Activated CD4-positive, alpha-beta T cell treated with anti-CD3 and anti-CD28 coated beads for 36 hours (primary cell): ENCODE measurements at regions not wholly inside any gene's neighbourhood (a gene's known extent, or its start where the extent isn't known, plus 50 kb on each side); places are given as distances from the start of the nearest gene placed in this dataset.

ENCODE experiments used
- ATAC-seq: fragments of 200-7000 bp; cut with Tn5 transposase; one replicate; pipeline ENCODE4 v1.10.0; 2021; ENCODE audit warnings: mild to moderate bottlenecking, moderate library complexity
- CTCF ChIA-PET: fragments of 350-600 bp; sonication (Branson Sonifier 250); formaldehyde crosslinking; loops from one replicate; lab custom pipeline; 2021; ENCODE audit warnings: antibody characterized with exemption; lab: Charles Lee
- POLR2A ChIA-PET: fragments of 350-600 bp; sonication (Branson Sonifier 250); formaldehyde crosslinking; loops from one replicate; lab custom pipeline; 2021; ENCODE audit warnings: antibody characterized with exemption, inconsistent platforms; lab: Charles Lee
- DNase-seq: peaks from one replicate; pipeline ENCODE4 v3.0.0-alpha.2; 2020
- H3K27ac Mint-ChIP-seq: one replicate; pipeline ENCODE4 v1.8.0; 2021; ENCODE audit warnings: mixed read lengths
- H3K27me3 Mint-ChIP-seq: one replicate; pipeline ENCODE4 v1.8.0; 2021; ENCODE audit warnings: mixed read lengths
- H3K36me3 Mint-ChIP-seq: one replicate; pipeline ENCODE4 v1.8.0; 2021; ENCODE audit warnings: low read depth, mixed read lengths
- H3K4me1 Mint-ChIP-seq: one replicate; pipeline ENCODE4 v1.8.0; 2021; ENCODE audit warnings: mixed read lengths
- H3K4me3 Mint-ChIP-seq: one replicate; pipeline ENCODE4 v1.8.0; 2021; ENCODE audit warnings: mild to moderate bottlenecking, moderate library complexity, mixed read lengths
- H3K9me3 Mint-ChIP-seq: one replicate; pipeline ENCODE4 v1.8.0; 2021; ENCODE audit warnings: low read depth, mixed read lengths
- intact Hi-C, 2 experiments: fragments of 100-400 bp; cut with DNase I in 1 of 2; cut with micrococcal nuclease in 1 of 2; formaldehyde crosslinking; loops; one replicate each; pipeline versions ENCODE4 v1.14.2 to v1.15.1; 2022 to 2024; cut with DNase I, micrococcal nuclease

DNA sequence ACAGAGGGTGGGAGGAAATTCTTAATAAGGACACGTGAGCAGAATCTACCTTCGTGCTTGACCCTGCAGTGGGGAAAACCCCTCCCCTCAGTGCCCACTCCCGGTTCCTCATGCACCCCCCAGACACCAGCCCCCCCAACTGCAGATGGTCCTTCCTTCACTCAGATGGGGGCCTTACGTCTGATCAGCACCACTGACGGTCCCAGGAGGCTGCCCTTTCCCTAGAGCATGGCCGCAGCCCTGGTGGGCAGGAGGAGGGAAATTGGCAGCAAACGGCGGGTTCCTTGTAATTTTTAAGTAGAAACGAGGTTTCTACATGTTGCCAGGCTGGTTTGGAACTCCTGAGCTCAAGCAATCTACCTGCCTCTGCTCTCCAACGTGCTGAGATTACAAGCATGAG lies 477.7 kb downstream of the TBC1D22A start:
- CTCF ChIA-PET: interaction anchor here (0.7 kb wide), 1 partner anchor 98 kb away, joined by 3 read pairs; no protein-coding TSS in a partner anchor
- no peaks in the 10 kb centered on the region for H3K4me1 Mint-ChIP-seq

DNA sequence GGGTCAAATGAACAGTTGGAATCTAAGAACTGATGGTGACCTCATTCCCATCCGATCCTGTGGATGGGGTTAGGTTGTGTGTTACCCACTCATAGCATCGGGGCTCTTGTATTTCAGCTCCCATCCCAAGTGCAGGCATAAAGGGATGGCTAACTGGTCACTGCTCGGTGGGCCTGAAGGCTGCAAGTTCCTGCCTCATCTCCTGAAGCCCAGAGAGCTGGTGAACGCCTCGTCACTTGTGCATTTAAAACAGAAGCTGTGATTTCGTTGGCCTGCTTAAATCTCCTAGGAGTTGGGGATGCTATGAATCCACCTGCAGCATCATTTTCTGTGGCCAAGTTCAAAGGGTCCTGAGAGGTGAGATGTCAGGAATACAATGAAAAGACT lies 477.0 kb downstream of the TBC1D22A start:
- no peaks in the 10 kb centered on the region for H3K36me3 Mint-ChIP-seq
- no peaks in the 10 kb centered on the region for H3K9me3 Mint-ChIP-seq
- intact Hi-C loops: no loop called here
- ChIA-PET CTCF (no interaction called here), POLR2A (no interaction called here)
- no peak overlapping the region for H3K27ac Mint-ChIP-seq
- no peaks in the 10 kb centered on the region for H3K4me1 Mint-ChIP-seq
- no peak overlapping the region for H3K4me3 Mint-ChIP-seq
- ATAC-seq (no peak), DNase-seq (no peak)
- H3K27me3 Mint-ChIP-seq: peaks cover 13% of the 10 kb centered on the region

More for the DNA sequence above, 477.7 kb downstream of the TBC1D22A start:
- DNase-seq (no peak), ATAC-seq (no peak)
- no peaks in the 10 kb centered on the region for H3K36me3 Mint-ChIP-seq
- H3K27ac Mint-ChIP-seq: no peak overlapping the region
- no peaks in the 10 kb centered on the region for H3K9me3 Mint-ChIP-seq
- intact Hi-C loops: no loop called here
- H3K4me3 Mint-ChIP-seq: no peak overlapping the region
- peaks cover 18% of the 10 kb centered on the region for H3K27me3 Mint-ChIP-seq
- POLR2A ChIA-PET: no interaction called here

DNA sequence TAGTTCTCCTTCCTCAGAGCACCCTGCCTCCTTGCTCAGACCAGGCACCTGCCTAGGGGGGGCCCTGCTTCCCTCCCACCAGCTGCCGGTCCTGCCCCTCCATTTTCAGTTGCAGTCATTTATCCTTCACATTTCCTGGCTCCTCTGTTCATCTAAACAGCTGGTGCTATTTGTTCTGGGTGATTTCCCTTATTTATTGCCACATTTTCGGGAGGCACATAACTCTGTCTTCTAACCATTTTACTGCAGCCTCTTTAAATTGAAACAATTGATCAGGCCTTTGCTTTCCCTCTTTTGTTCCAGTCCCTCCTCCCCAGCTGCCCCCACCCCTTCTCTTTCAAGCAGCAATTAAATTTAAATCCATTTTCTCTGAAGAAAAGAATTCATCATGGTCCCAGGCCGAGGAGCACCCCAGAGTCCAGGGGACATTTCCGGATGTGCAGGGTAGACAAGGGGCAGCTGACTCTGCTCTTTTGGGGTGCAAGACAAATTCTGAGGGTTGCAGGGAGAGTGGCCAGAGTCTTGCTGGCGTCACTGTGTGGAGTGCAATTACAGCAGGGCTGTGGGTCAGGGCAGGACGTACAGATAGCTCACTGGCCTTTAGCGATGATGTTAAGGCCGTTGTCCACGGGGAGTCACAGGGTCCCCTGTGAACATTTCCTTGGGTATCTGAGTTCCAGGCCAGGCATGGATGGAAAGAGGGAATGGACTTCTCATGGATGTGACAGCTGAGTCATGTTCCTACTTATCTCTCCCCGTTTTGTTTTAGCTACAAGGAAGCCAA lies 476.4 kb downstream of the TBC1D22A start:
- Mint-ChIP-seq H3K27ac (no peak overlapping the region), H3K9me3 (no peaks in the 10 kb centered on the region), H3K4me3 (no peak overlapping the region), H3K36me3 (no peaks in the 10 kb centered on the region), H3K4me1 (no peaks in the 10 kb centered on the region), H3K27me3 (peaks cover 9% of the 10 kb centered on the region)
- CTCF ChIA-PET: interaction anchor here (0.7 kb wide), 1 partner anchor 550 kb away, joined by 3 read pairs; no protein-coding TSS in a partner anchor
- POLR2A ChIA-PET: no interaction called here
- DNase-seq (no peak), ATAC-seq (no peak)
- intact Hi-C loops: no loop called here

DNA sequence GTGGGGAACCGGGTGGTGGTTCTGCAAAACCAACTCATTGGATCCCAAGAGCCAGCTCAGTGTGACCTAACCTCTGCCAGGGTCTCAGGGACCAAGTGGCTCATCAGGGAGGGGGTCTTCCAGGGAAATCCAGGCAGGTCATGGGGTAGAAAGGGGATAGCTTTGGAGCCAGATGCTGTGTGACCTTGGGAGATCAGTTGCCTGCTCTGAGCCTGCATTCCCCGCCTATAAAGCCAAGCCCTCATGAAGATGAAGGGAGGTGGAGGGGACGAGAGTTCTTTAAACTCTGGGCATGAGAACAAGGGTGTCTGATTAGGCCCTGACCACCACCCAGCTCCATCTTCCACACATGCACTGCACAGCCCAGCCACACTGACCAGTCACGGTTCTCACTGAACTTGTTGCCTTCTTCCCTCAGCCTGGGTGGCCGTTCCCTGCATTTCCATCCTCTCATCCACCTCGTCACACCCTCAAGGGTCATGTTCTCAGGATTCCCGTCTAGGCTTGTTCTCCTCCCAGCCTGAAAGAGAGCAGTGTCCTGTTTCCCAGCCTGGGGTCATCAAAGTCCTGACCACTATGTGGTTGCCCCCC lies 475.5 kb downstream of the TBC1D22A start:
- ChIA-PET CTCF (no interaction called here), POLR2A (no interaction called here)
- Mint-ChIP-seq H3K27me3 (peaks cover 13% of the 10 kb centered on the region), H3K9me3 (peaks cover 4% of the 10 kb centered on the region), H3K4me1 (no peaks in the 10 kb centered on the region), H3K27ac (no peak overlapping the region), H3K36me3 (no peaks in the 10 kb centered on the region), H3K4me3 (no peak overlapping the region)
- DNase-seq (no peak), ATAC-seq (no peak)
- intact Hi-C loops: no loop called here

DNA sequence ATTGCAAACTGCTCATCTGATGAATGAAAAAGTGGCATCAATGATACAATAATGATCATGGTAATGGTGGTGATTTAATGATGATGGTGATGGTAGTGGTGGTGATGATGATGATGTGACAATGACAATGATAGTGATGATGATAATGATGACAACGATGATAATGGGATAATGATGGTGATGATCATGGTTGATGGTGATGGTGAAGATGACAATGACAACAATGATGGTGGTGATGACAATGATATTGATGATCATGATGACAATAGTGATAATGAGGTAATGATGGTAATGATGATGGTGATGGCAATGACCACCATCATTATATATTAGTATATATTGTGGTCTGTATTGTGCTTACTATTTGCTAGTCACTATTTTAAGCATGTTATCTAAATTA lies 474.3 kb downstream of the TBC1D22A start:
- ATAC-seq: no peak
- no peak overlapping the region for H3K4me3 Mint-ChIP-seq
- intact Hi-C loops: no loop called here
- peaks cover 4% of the 10 kb centered on the region for H3K9me3 Mint-ChIP-seq
- ChIA-PET CTCF (no interaction called here), POLR2A (no interaction called here)
- no peaks in the 10 kb centered on the region for H3K4me1 Mint-ChIP-seq
- no peaks in the 10 kb centered on the region for H3K36me3 Mint-ChIP-seq
- H3K27me3 Mint-ChIP-seq: peaks cover 10% of the 10 kb centered on the region
- no peak overlapping the region for H3K27ac Mint-ChIP-seq
- no peak for DNase-seq

DNA sequence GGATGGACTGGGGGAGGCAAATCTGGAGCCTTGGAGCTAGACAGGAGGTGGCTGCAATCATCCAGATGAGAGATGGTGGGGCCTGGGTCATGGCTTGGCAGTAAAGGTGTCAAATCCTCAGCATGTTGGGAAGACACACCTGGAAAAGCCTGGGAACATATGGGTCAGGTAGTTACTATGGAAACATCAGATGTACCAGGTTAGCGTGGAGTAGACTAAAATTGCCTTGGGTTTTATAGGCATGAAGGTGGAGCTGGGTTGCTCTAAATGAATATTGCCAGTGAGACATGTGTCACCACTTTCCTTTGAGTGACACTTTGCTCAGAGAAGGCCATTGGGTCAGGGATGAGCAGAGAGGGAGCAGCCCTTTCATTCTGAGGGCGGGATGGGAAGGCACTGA lies 473.7 kb downstream of the TBC1D22A start:
- intact Hi-C loops: no loop called here
- peaks cover 4% of the 10 kb centered on the region for H3K9me3 Mint-ChIP-seq
- H3K27ac Mint-ChIP-seq: no peak overlapping the region
- no peaks in the 10 kb centered on the region for H3K4me1 Mint-ChIP-seq
- no peaks in the 10 kb centered on the region for H3K36me3 Mint-ChIP-seq
- H3K27me3 Mint-ChIP-seq: peaks cover 11% of the 10 kb centered on the region
- no peak for ATAC-seq
- H3K4me3 Mint-ChIP-seq: no peak overlapping the region
- ChIA-PET POLR2A (no interaction called here), CTCF (no interaction called here)
- no peak for DNase-seq

DNA sequence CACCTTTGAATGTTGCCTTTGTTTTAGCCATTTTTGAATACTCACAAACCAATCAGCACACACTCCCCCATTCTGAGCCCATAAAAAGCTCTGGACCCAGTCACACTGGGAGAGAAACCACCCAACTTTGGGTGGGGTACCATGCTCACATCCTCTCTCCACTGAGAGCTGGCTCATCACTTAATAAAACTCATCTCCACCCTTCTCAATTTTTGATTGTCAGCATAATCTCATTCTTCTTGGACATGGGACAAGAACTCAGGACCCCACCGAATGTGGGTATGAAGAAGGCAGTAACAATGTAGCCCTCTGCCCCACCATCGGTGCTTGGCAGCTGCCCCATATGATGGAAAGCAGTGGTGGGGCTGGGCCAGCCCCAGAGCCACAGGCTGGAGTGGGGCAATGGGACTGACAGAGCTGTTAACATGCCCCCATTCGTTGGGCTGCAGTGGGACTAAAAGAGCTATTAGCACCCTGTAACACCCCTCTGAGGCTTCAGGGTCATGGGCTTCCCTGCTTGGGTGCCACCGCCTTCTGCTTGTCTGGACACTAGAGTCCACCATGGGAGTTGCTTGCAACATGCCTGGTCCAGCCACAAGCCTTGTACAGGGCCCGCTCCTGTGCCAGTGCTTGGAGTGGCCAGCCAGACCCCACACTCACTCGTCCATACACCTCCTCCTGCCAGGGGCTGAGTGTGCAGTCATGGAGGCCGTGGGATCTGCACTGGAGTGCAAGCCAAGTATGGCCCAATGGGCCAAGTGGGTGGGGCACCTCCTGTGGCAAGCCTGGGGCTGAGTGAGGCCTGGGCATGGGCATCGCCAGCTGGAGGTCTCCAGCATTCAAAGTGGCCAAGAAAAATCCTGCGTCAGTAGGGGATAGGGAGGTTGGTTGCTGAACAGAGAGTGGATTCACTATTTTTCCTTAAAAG lies 471.1 kb downstream of the TBC1D22A start:
- no peak for ATAC-seq

DNA sequence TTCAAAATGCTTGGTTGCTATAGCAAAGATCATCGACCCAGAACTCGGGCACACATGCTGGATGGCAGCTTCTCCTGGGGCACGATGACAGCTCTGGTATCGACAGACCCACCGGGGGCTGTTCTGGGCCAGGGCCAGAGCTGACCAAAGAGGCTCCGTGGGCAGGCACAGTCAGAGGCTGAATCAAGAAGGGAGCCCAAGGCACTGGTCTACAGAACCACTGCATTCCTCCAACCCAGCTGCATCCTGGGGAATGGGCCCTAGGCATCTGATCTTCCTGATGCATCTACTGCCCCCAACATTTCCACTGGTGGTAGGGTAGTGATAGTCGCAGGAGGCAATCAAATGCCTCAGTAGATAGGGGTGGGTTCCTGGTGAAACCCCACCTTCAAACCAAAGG lies 470.3 kb downstream of the TBC1D22A start:
- ChIA-PET POLR2A (no interaction called here), CTCF (interaction anchor here (1.6 kb wide), 1 partner anchor 9 kb away, joined by 3 read pairs; no protein-coding TSS in a partner anchor)
- Mint-ChIP-seq H3K4me1 (no peaks in the 10 kb centered on the region), H3K9me3 (peaks cover 4% of the 10 kb centered on the region), H3K27me3 (peaks cover 7% of the 10 kb centered on the region), H3K4me3 (no peak overlapping the region), H3K36me3 (no peaks in the 10 kb centered on the region), H3K27ac (no peak overlapping the region)
- intact Hi-C loops: no loop called here
- DNase-seq (no peak), ATAC-seq (no peak)

More for the DNA sequence above, 471.1 kb downstream of the TBC1D22A start:
- CTCF ChIA-PET: no interaction called here
- POLR2A ChIA-PET: no interaction called here
- H3K9me3 Mint-ChIP-seq: peaks cover 4% of the 10 kb centered on the region
- H3K27me3 Mint-ChIP-seq: peaks cover 12% of the 10 kb centered on the region
- intact Hi-C loops: no loop called here
- no peak overlapping the region for H3K27ac Mint-ChIP-seq
- no peak overlapping the region for H3K4me3 Mint-ChIP-seq
- H3K4me1 Mint-ChIP-seq: no peaks in the 10 kb centered on the region
- no peaks in the 10 kb centered on the region for H3K36me3 Mint-ChIP-seq
- no peak for DNase-seq

DNA sequence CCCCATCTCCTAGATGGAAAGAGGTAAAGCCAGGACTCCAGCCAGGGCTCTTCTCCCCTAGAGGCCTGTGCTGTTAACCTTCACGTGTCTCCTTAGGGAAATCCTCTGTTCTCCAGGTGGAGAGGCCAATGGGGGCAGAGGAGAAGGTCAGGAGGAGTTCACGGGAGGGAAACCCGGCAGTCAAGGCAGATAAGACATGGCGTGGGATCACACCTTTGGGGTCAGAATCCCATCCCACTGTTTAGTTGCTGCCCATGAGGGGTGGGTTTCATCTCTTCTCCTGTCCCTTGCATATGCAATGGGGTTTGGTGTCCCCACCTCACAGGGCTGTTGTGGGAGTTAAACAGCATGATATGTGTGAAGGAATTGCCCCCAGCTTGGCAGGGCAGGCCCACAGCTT lies 469.7 kb downstream of the TBC1D22A start:
- no peak for DNase-seq
- no peak for ATAC-seq
- Mint-ChIP-seq H3K4me1 (no peaks in the 10 kb centered on the region), H3K9me3 (peaks cover 4% of the 10 kb centered on the region), H3K27me3 (peaks cover 7% of the 10 kb centered on the region), H3K4me3 (no peak overlapping the region), H3K36me3 (no peaks in the 10 kb centered on the region), H3K27ac (no peak overlapping the region)
- POLR2A ChIA-PET: no interaction called here
- intact Hi-C loops: no loop called here
- CTCF ChIA-PET: interaction anchor here (1.6 kb wide), 1 partner anchor 8 kb away, joined by 3 read pairs; no protein-coding TSS in a partner anchor

DNA sequence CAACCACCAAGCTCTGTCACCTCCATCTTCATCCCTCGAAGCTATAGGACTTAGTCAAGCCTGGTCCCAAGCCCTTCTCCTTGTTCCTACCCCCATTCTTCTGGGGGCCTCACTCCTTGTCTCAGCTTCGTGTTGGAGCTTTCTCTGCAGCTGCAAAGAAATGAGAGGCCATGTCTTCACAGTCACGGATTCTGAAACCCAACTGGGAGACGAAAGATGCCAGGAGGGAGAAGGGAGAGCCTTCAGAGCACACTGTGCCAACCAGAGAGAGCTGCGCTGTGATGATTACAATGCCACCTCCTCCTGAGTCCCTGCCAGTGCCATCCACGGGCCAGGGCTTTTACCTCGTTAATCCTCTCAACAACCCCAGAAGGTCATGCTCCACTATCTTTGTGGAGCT lies 469.3 kb downstream of the TBC1D22A start:
- no peak for DNase-seq
- CTCF ChIA-PET: interaction anchor here (1.4 to 1.6 kb wide), 2 partner anchors 8 to 13 kb away, joined by 3 to 4 read pairs; no protein-coding TSS in a partner anchor
- Mint-ChIP-seq H3K36me3 (no peaks in the 10 kb centered on the region), H3K4me3 (no peak overlapping the region), H3K27ac (no peak overlapping the region), H3K9me3 (peaks cover 4% of the 10 kb centered on the region), H3K4me1 (no peaks in the 10 kb centered on the region), H3K27me3 (peaks cover 7% of the 10 kb centered on the region)
- ATAC-seq: no peak
- intact Hi-C loops: no loop called here
- POLR2A ChIA-PET: no interaction called here

DNA sequence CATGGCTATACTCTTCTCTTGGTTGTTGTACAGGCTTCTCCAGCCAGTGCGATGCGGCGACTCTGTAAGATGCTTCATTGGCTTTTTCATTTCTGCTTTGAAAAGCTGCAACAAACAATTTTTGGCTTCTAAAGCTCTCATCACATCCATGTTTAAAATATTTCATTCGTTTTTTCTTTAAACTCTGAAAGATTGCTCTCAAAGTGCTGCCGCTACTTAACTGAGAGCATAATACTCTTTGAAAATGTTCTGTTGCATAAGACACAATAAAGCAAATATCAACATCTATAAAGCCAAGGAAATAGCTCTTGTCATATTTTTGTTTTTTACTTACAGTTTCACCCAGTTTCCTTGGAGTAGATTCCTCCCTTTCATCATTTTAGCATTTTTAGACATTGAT lies 468.3 kb downstream of the TBC1D22A start:
- ATAC-seq: no peak
- CTCF ChIA-PET: interaction anchor here (1.4 kb wide), 1 partner anchor 14 kb away, joined by 4 read pairs; no protein-coding TSS in a partner anchor
- POLR2A ChIA-PET: no interaction called here
- DNase-seq: no peak
- Mint-ChIP-seq H3K27ac (no peak overlapping the region), H3K27me3 (peaks cover 7% of the 10 kb centered on the region), H3K36me3 (no peaks in the 10 kb centered on the region), H3K4me3 (no peak overlapping the region), H3K9me3 (peaks cover 4% of the 10 kb centered on the region), H3K4me1 (no peaks in the 10 kb centered on the region)
- intact Hi-C loops: no loop called here
